HG03378 (cell line): ENCODE measurements at regions not wholly inside any gene's neighbourhood (a gene's known extent, or its start where the extent isn't known, plus 50 kb on each side); places are given as distances from the start of the nearest gene placed in this dataset.
"Not testable (repeated sequence)": the region's sequence is repeated elsewhere in the genome, so short reads cannot be mapped to it uniquely, and the experiment has no call there.

Experiments used
- ATAC-seq: cut with Tn5 transposase; IDR thresholded peaks from one replicate; pipeline ENCODE4 v1.9.1; 2021; ENCODE audit warnings: mild to moderate bottlenecking, moderate library complexity; ENCODE audit not compliant: unreplicated experiment

GRCh38 chr11:22920939-22921565 is 60.8 kb upstream of the CCDC179 start:
- ATAC-seq, result peak; percentile 92

- no peak for ATAC-seq
Measured at GRCh38 chr11:22922672-22923071, 62.4 kb upstream of the CCDC179 start.

GRCh38 chr11:22923561-22923960 is 63.3 kb upstream of the CCDC179 start:
- ATAC-seq, result no peak

- ATAC-seq, result no peak
Measured at GRCh38 chr11:22926341-22926740, 66.1 kb upstream of the CCDC179 start.

- ATAC-seq, result no peak
Measured at GRCh38 chr11:22927793-22928192, 67.5 kb upstream of the CCDC179 start.

GRCh38 chr11:22928207-22928917 is 68.1 kb upstream of the CCDC179 start:
- ATAC-seq, result no peak

- ATAC-seq, result peak; percentile 98
Measured at GRCh38 chr11:22930816-22931594, 70.7 kb upstream of the CCDC179 start.

GRCh38 chr11:22938691-22939090 is 78.4 kb upstream of the CCDC179 start:
- ATAC-seq, result no peak

GRCh38 chr11:22941544-22941943 is 81.3 kb upstream of the CCDC179 start:
- ATAC-seq, result not testable (repeated sequence)

- ATAC-seq, result no peak
Measured at GRCh38 chr11:22957786-22958185, 97.5 kb upstream of the CCDC179 start.

GRCh38 chr11:22974251-22974650 is 114.0 kb upstream of the CCDC179 start:
- ATAC-seq, result no peak

- no peak for ATAC-seq
Measured at GRCh38 chr11:22976146-22976545, 115.9 kb upstream of the CCDC179 start.

GRCh38 chr11:22982903-22983302 is 122.6 kb upstream of the CCDC179 start:
- ATAC-seq, result no peak

- no peak for ATAC-seq
Measured at GRCh38 chr11:22984045-22984444, 123.8 kb upstream of the CCDC179 start.

- ATAC-seq, result no peak
Measured at GRCh38 chr11:22989371-22989770, 129.1 kb upstream of the CCDC179 start.

- ATAC-seq, result no peak
Measured at GRCh38 chr11:22991196-22991595, 130.9 kb upstream of the CCDC179 start.

GRCh38 chr11:23006730-23007129 is 146.5 kb upstream of the CCDC179 start:
- ATAC-seq, result no peak

- no peak for ATAC-seq
Measured at GRCh38 chr11:23010790-23011335, 150.6 kb upstream of the CCDC179 start.

GRCh38 chr11:23012930-23013329 is 152.7 kb upstream of the CCDC179 start:
- ATAC-seq, result no peak

- ATAC-seq, result no peak
Measured at GRCh38 chr11:23013509-23013908, 153.2 kb upstream of the CCDC179 start.

- peak; percentile 58 for ATAC-seq
Measured at GRCh38 chr11:23021287-23021863, 161.1 kb upstream of the CCDC179 start.
